HG02970 (cell line): ENCODE measurements at regions not wholly inside any gene's neighbourhood (a gene's known extent, or its start where the extent isn't known, plus 50 kb on each side); places are given as distances from the start of the nearest gene placed in this dataset.

Source experiments
- ATAC-seq: cut with Tn5 transposase; IDR thresholded peaks from one replicate; pipeline ENCODE4 v1.9.1; 2021; ENCODE audit warnings: mild to moderate bottlenecking, moderate library complexity, moderate number of reproducible peaks; ENCODE audit not compliant: unreplicated experiment, low FRiP score

- no peak for ATAC-seq
Observed at GRCh38 chr4:123826896-123827295, 430.3 kb downstream of the SPRY1 start.

- no peak for ATAC-seq
Observed at GRCh38 chr4:123827511-123827910, 430.9 kb downstream of the SPRY1 start.

GRCh38 chr4:123830930-123831329 lies 434.3 kb downstream of the SPRY1 start:
- no peak for ATAC-seq

- ATAC-seq: no peak
Observed at GRCh38 chr4:123832173-123833026, 435.8 kb downstream of the SPRY1 start.

- ATAC-seq: no peak
Observed at GRCh38 chr4:123833171-123833643, 436.6 kb downstream of the SPRY1 start.

- ATAC-seq: no peak
Observed at GRCh38 chr4:123835831-123836590, 439.4 kb downstream of the SPRY1 start.

- no peak for ATAC-seq
Observed at GRCh38 chr4:123836851-123837595, 440.4 kb downstream of the SPRY1 start.

GRCh38 chr4:123838474-123838873 lies 441.9 kb downstream of the SPRY1 start:
- ATAC-seq: no peak

GRCh38 chr4:123840197-123840596 lies 443.6 kb downstream of the SPRY1 start:
- ATAC-seq: no peak

- no peak for ATAC-seq
Observed at GRCh38 chr4:123841447-123842121, 445.0 kb downstream of the SPRY1 start.

GRCh38 chr4:123843137-123843536 lies 446.5 kb downstream of the SPRY1 start:
- no peak for ATAC-seq

GRCh38 chr4:123844374-123844773 lies 447.8 kb downstream of the SPRY1 start:
- no peak for ATAC-seq

- ATAC-seq: no peak
Observed at GRCh38 chr4:123846092-123846491, 449.5 kb downstream of the SPRY1 start.

GRCh38 chr4:123846561-123846960 lies 450.0 kb downstream of the SPRY1 start:
- no peak for ATAC-seq

- ATAC-seq: no peak
Observed at GRCh38 chr4:123848606-123849005, 452.0 kb downstream of the SPRY1 start.

GRCh38 chr4:123849495-123849894 lies 452.9 kb downstream of the SPRY1 start:
- no peak for ATAC-seq

GRCh38 chr4:123851521-123851920 lies 454.9 kb downstream of the SPRY1 start:
- no peak for ATAC-seq

- ATAC-seq: no peak
Observed at GRCh38 chr4:123853651-123854050, 457.1 kb downstream of the SPRY1 start.

GRCh38 chr4:123856689-123857545 lies 460.3 kb downstream of the SPRY1 start:
- ATAC-seq: no peak
